CD4-positive, alpha-beta T cell (primary cell): ENCODE measurements at regions not wholly inside any gene's neighbourhood (a gene's known extent, or its start where the extent isn't known, plus 50 kb on each side); places are given as distances from the start of the nearest gene placed in this dataset.
A peak's percentile ranks its signal among the peaks of the same experiment; 100 is the strongest.

ENCODE experiments used
- ATAC-seq: fragments of 200-7000 bp; cut with Tn5 transposase; one replicate; pipeline ENCODE4 v1.10.0; 2022; ENCODE audit warnings: mild to moderate bottlenecking; ENCODE audit not compliant: poor library complexity
- CTCF ChIA-PET: fragments of 350-600 bp; sonication (Branson Sonifier 250); formaldehyde crosslinking; loops from one replicate; lab custom pipeline; 2021; ENCODE audit warnings: antibody characterized with exemption, inconsistent platforms; lab: Charles Lee
- POLR2A ChIA-PET: fragments of 350-600 bp; sonication (Branson Sonifier 250); formaldehyde crosslinking; loops from one replicate; lab custom pipeline; 2021; ENCODE audit warnings: antibody characterized with exemption, inconsistent platforms; lab: Charles Lee
- DNase-seq, 14 experiments: peaks; one replicate each; pipeline ENCODE4 v3.0.0-alpha.2; 2013 to 2020; ENCODE audit warnings: mixed read lengths in 2 of 14
- H3K27ac ChIP-seq, 2 donors: one replicate each; pipeline versions ENCODE4 v1.5.1 to v1.7.0; 2013; ENCODE audit warnings: low read length in 2 of 2, low read depth in 1 of 2, mild to moderate bottlenecking in 1 of 2
- H3K27me3 ChIP-seq, 2 experiments: 1 replicate in 1 of 2; 2 replicates in 1 of 2; pipeline versions ENCODE4 v1.6.1 to v1.7.0; 2013; ENCODE audit warnings: low read length in 2 of 2, control low read depth in 1 of 2, mild to moderate bottlenecking in 1 of 2, moderate library complexity in 1 of 2; ENCODE audit not compliant: insufficient read depth in 2 of 2, control insufficient read depth in 1 of 2
- H3K36me3 ChIP-seq: one replicate; pipeline ENCODE4 v1.6.1; 2013; ENCODE audit warnings: low read length, control low read depth; ENCODE audit not compliant: insufficient read depth
- H3K4me1 ChIP-seq: one replicate; pipeline ENCODE4 v1.6.1; 2013; ENCODE audit warnings: low read length, control low read depth; ENCODE audit not compliant: insufficient read depth
- H3K4me3 ChIP-seq: one replicate; pipeline ENCODE4 v1.5.1; 2013; ENCODE audit warnings: mild to moderate bottlenecking, low read length, moderate library complexity
- H3K9me3 ChIP-seq, 2 experiments: 1 replicate in 1 of 2; 2 replicates in 1 of 2; pipeline versions ENCODE4 v1.6.1 to v1.7.0; 2013; ENCODE audit warnings: low read length in 2 of 2, mild to moderate bottlenecking in 2 of 2, control low read depth in 1 of 2, moderate library complexity in 1 of 2; ENCODE audit not compliant: control insufficient read depth in 1 of 2, insufficient read depth in 1 of 2
- H3K27ac Mint-ChIP-seq: one replicate; pipeline ENCODE4 v1.8.0; 2020; ENCODE audit warnings: mixed read lengths
- H3K27me3 Mint-ChIP-seq: one replicate; pipeline ENCODE4 v1.8.0; 2021; ENCODE audit warnings: mixed read lengths
- H3K36me3 Mint-ChIP-seq: one replicate; pipeline ENCODE4 v1.8.0; 2021; ENCODE audit warnings: low read depth, mixed read lengths
- H3K4me1 Mint-ChIP-seq: one replicate; pipeline ENCODE4 v1.8.0; 2021; ENCODE audit warnings: low read depth, mixed read lengths
- H3K4me3 Mint-ChIP-seq: one replicate; pipeline ENCODE4 v1.8.0; 2020; ENCODE audit warnings: mild to moderate bottlenecking, mixed read lengths
- H3K9me3 Mint-ChIP-seq: one replicate; pipeline ENCODE4 v1.8.0; 2020; ENCODE audit warnings: mixed read lengths
- intact Hi-C, 2 experiments: fragments of 100-400 bp; cut with DNase I in 1 of 2; cut with micrococcal nuclease in 1 of 2; formaldehyde crosslinking; loops; one replicate each; pipeline versions ENCODE4 v1.15.1 to v1.9.0; 2023 to 2025; cut with DNase I, micrococcal nuclease
- TF ChIP-seq, protein P1 (sequence below): fragments of 200-600 bp; IDR thresholded peaks from one replicate; pipeline ENCODE4 v1.8.0; 2022; ENCODE audit warnings: antibody characterized with exemption, mild to moderate bottlenecking

DNA sequence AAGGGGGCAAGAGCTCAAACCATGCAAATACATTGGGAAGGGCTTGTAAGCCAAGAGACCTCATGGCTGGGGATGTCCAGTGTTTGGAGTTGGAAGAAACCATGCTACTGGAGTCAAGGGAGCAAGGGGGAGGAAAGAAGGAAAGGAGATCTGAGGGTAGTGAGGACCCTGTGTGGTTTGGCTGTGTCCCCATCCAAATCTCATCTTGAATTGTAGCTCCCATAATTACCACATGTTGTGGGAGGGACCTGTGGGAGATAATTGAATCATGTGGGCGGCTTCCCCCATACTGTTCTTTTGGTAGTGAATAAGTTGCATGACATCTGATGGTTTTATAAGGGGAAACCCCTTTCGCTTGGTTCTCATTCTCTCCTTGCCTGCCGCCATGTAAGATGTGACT, 56.5 kb upstream of the ADRB1 start:
- Mint-ChIP-seq H3K4me1 (peaks cover 15% of the 10 kb centered on the region), H3K9me3 (peaks cover 8% of the 10 kb centered on the region), H3K27ac (no peak overlapping the region), H3K27me3 (peaks cover 13% of the 10 kb centered on the region), H3K4me3 (no peak overlapping the region), H3K36me3 (no peaks in the 10 kb centered on the region)
- Histone ChIP-seq H3K27ac (no peak overlapping the region), H3K4me3 (no peak overlapping the region), H3K27me3 (peaks cover 0 to 10% of the 10 kb centered on the region in 2 experiments), H3K4me1 (peaks cover 23% of the 10 kb centered on the region), H3K9me3 (no peaks in the 10 kb centered on the region), H3K36me3 (no peaks in the 10 kb centered on the region)
- ChIA-PET POLR2A (no interaction called here), CTCF (no interaction called here)
- TF ChIP-seq, protein P1, sequence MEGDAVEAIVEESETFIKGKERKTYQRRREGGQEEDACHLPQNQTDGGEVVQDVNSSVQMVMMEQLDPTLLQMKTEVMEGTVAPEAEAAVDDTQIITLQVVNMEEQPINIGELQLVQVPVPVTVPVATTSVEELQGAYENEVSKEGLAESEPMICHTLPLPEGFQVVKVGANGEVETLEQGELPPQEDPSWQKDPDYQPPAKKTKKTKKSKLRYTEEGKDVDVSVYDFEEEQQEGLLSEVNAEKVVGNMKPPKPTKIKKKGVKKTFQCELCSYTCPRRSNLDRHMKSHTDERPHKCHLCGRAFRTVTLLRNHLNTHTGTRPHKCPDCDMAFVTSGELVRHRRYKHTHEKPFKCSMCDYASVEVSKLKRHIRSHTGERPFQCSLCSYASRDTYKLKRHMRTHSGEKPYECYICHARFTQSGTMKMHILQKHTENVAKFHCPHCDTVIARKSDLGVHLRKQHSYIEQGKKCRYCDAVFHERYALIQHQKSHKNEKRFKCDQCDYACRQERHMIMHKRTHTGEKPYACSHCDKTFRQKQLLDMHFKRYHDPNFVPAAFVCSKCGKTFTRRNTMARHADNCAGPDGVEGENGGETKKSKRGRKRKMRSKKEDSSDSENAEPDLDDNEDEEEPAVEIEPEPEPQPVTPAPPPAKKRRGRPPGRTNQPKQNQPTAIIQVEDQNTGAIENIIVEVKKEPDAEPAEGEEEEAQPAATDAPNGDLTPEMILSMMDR = no peak
- no peak for DNase-seq
- no peak for ATAC-seq
- intact Hi-C loops = no loop called here

DNA sequence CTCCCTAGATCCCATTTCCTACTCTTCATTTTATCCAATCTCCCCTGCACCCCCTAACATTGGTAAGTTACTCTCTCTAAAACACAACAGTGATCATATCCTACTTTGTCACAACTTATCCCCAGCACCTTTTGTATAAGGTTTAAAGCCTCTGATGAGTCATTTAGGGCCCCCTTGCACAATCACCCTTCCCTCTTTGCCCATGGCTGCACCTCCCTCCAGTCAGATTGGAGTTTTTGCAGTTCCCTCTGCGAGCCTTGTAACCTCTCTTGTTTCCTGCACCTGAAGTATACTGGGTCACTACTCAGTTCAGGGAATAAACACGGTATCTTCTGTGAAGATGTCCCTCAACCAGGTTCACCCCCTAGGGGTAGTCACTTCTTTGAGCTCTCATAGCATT, 55.9 kb upstream of the ADRB1 start:
- TF ChIP-seq, protein P1 = no peak
- ChIA-PET POLR2A (no interaction called here), CTCF (no interaction called here)
- Histone ChIP-seq H3K9me3 (no peaks in the 10 kb centered on the region), H3K4me3 (no peak overlapping the region), H3K27ac (no peak overlapping the region), H3K36me3 (no peaks in the 10 kb centered on the region), H3K4me1 (peaks cover 20% of the 10 kb centered on the region), H3K27me3 (peaks cover 0 to 13% of the 10 kb centered on the region in 2 experiments)
- DNase-seq = peak in 3 of 14 experiments; percentile 14 to 62 (median 58)
- intact Hi-C loops = no loop called here
- H3K4me1 Mint-ChIP-seq = peaks cover 15% of the 10 kb centered on the region
- no peaks in the 10 kb centered on the region for H3K36me3 Mint-ChIP-seq
- peaks cover 8% of the 10 kb centered on the region for H3K9me3 Mint-ChIP-seq
- H3K4me3 Mint-ChIP-seq = no peak overlapping the region
- peaks cover 16% of the 10 kb centered on the region for H3K27me3 Mint-ChIP-seq
- H3K27ac Mint-ChIP-seq = no peak overlapping the region
- ATAC-seq = no peak

DNA sequence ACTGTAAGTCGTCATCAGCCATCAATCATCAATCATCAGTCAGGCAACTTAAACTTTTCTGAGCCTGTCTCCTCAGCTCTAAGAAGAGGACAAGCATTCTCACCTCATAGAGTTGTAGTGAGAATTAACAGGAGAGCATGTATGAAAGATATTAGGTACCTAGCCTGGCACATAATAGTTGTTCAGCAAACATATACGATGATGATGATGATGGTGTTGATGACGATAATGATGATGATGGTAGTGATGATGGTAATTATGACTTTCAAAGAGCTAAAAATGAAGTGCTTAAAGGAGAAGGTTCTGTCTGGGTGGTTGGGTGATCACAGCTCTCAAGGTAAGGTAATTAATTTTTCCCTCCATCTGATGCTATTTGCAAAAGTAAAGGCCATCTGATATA, 55.1 kb upstream of the ADRB1 start:
- H3K27ac ChIP-seq = no peak overlapping the region
- CTCF ChIA-PET = no interaction called here
- intact Hi-C loops = no loop called here
- TF ChIP-seq, protein P1 = no peak
- H3K4me3 Mint-ChIP-seq = no peak overlapping the region
- H3K27ac Mint-ChIP-seq = no peak overlapping the region
- no peaks in the 10 kb centered on the region for H3K36me3 ChIP-seq
- H3K27me3 Mint-ChIP-seq = peaks cover 16% of the 10 kb centered on the region
- peaks cover 8% of the 10 kb centered on the region for H3K9me3 Mint-ChIP-seq
- H3K9me3 ChIP-seq = no peaks in the 10 kb centered on the region
- no peak overlapping the region for H3K4me3 ChIP-seq
- peaks cover 0 to 13% of the 10 kb centered on the region in 2 experiments for H3K27me3 ChIP-seq
- POLR2A ChIA-PET = no interaction called here
- no peaks in the 10 kb centered on the region for H3K36me3 Mint-ChIP-seq
- no peak for ATAC-seq
- H3K4me1 Mint-ChIP-seq = peaks cover 9% of the 10 kb centered on the region
- no peak for DNase-seq
- peaks cover 13% of the 10 kb centered on the region for H3K4me1 ChIP-seq
